Activated T-cell treated with anti-CD3 and anti-CD28 coated beads, Interleukin-2, amount 50 U/mL, for 48 hours (primary cell): ENCODE measurements at regions not wholly inside any gene's neighbourhood (a gene's known extent, or its start where the extent isn't known, plus 50 kb on each side); places are given as distances from the start of the nearest gene placed in this dataset.

Source experiments
- DNase-seq, 2 experiments: peaks; one replicate each; pipeline ENCODE4 v3.0.0-alpha.2; 2020

DNA sequence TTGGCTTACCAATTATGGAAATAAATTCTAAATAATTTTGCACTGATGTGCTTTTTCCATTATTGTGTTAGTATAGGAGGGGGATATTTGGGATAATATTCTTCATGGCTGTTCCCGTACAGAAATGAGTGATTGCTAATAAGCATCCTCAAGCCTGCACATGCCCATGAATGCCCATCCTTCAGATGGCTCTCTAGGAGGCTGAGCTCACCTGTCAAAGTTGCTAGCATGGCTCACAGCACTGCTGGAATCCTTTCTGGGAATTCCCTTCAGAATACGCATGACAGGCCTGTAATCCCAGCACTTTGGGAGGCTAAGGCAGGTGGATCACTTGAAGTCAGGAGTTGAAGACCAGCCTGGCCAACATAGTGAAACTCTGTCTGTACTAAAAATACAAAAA lies 124.1 kb downstream of the NXNL2 start:
- no peak for DNase-seq

DNA sequence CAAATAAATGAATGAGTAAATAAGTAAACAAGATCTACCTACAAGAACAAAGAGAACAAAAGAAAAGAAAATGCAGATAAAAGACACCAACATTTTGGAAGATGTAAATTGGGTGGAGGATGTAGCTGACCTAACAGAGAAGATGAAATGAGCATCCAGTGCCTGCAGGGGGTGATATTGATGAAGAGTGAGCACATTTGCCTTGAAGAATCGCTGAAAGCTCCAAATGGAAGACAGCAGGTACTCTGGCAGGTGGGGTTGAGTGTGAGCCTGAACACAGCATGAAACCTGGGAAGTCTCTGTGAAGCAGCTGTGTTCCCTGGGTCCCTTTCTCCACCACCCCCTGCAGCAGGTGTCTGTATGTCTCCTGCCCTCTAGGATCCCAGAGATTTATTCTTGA lies 125.6 kb downstream of the NXNL2 start:
- DNase-seq = no peak

- DNase-seq = no peak
Observed at GRCh38 chr9:88661759-88662158, 126.8 kb downstream of the NXNL2 start.

DNA sequence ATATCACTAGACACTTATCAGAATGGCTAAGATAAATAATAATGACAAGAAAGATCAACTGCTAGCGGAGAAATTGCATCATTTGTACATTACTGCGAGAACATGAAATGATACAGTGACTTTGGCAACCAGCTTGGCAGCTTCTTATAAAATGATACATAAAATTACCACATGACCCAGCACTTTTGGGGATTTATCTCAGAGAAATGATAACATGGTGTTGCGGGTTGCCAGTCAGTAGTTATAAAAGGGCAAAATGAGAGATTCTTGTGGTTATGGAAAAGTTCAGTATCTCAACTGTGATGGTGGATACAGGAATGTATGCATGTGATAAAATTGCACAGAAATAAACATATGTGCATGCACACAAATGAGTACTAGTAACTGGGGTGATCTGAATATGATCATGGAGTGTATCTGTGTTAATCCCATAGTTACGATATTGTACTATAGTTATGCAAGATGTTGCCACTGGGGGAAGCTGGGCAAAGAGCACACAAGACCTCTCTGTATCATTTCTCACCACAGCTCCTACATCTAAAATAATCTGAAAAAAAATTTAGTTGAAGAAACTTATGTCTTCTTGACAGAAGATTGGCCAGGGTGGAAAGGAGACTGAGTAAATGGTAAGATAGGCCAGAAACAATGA lies 128.9 kb downstream of the NXNL2 start:
- DNase-seq = no peak

GRCh38 chr9:88664773-88665172 lies 129.8 kb downstream of the NXNL2 start:
- no peak for DNase-seq

- no peak for DNase-seq
Observed at GRCh38 chr9:88672874-88673689, 138.1 kb downstream of the NXNL2 start.

DNA sequence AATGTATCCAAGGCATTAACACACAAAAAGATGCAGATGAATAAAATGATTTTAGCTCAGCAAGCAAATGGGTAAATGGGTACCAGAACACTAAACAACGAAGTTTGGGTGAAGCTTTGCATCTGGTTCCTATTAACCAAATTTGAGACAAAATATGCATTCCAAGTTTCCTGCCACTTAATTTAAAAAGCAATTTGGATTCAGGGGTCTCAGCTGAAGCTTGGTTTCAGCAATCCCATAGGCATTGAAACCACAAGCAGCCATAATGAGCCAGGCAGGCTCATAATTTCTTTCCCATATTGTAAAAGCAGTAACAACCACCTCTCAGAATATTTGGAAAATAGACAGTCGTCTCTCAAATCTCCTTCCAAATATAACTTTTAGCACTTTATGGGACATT lies 138.9 kb downstream of the NXNL2 start:
- DNase-seq = no peak

DNA sequence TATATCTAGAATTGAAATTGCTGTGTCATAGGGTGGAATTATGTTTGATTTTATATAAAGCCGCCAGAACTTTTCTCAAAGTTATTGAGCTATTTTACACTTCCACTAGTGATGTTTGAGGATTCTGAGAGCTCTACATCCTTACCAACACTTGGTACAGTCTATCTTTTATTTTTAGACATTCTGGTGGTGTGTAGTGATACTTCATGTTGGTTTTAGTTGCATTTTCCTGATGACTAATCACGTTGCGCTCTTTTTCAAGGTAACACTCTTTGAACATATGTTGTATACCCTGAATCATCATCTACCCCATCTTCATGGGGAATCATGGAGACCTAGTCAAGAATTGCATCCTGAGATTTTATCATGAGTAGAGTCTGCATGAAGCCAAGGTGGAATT lies 141.7 kb downstream of the NXNL2 start:
- DNase-seq = no peak

GRCh38 chr9:88678008-88678407 lies 143.0 kb downstream of the NXNL2 start:
- DNase-seq = no peak

- DNase-seq = no peak
Observed at GRCh38 chr9:88678431-88678830, 143.5 kb downstream of the NXNL2 start.

GRCh38 chr9:88680041-88680440 lies 145.1 kb downstream of the NXNL2 start:
- DNase-seq = no peak

- DNase-seq = no peak
Observed at GRCh38 chr9:88680505-88681160, 145.7 kb downstream of the NXNL2 start.

- DNase-seq = no peak
Observed at GRCh38 chr9:88681434-88681833, 146.5 kb downstream of the NXNL2 start.

GRCh38 chr9:88682431-88682831 lies 147.5 kb downstream of the NXNL2 start:
- no peak for DNase-seq

- no peak for DNase-seq
Observed at GRCh38 chr9:88684046-88684445, 149.1 kb downstream of the NXNL2 start.

GRCh38 chr9:88684845-88685244 lies 149.9 kb downstream of the NXNL2 start:
- DNase-seq = no peak

GRCh38 chr9:88685966-88686365 lies 151.0 kb downstream of the NXNL2 start:
- DNase-seq = no peak

DNA sequence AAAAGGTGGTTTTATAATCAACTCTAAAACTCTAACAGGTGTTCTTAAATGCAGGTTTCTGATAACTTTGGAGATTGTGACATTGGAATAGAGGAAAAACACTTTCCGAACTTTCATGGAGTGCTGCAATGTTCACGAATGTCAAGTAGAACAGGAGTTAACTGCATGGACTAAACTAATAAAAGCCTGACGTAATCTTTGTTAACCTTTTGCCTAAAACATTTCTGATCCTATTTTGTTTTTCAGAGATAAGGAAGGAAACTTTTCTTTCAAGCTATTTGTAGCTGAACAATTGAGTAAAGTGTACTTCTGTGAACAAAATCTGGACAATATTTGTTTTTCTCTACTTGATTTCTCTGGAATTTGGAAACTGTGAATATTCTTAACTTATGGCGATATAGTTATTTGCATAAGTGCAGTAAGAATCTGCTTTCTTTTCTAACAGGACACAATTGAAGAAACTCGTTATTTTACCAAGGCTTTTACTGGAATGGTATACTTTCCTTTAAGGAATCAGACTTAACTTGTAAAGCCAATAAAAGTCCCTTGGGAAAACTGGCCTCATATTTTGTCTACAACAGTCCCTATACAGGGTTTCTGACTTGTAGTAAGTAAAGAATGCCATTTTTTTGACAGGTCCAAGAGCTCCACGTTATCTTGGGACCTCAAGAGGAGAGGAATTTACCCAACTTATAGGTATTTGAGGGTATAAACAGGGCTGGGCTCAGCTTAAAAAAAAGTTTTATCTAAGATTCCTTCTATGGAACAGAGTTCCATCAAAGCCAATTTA lies 154.7 kb downstream of the NXNL2 start:
- no peak for DNase-seq

DNA sequence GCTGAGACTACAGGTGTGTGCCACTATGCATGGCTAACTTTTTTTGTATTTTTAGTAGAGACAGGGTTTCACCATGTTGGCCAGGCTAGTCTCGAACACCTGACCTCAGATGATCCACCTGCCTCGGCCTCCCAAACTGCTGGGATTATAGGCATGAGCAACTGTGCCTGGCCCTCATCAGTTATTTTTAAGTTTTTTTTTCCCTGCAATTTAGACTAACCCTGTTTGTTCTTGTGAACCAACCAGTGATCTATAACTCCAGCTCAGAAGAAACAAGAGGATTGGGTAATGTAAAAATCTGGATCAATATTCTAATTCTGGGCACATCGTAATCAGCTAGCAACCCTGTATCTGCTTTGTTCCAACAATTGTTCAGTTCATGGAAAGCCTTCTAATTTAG lies 155.7 kb downstream of the NXNL2 start:
- DNase-seq = no peak

GRCh38 chr9:88691091-88691490 lies 156.1 kb downstream of the NXNL2 start:
- DNase-seq = no peak

- no peak for DNase-seq
Observed at GRCh38 chr9:88691811-88692210, 156.8 kb downstream of the NXNL2 start.

- no peak for DNase-seq
Observed at GRCh38 chr9:88692827-88693226, 157.8 kb downstream of the NXNL2 start.

DNA sequence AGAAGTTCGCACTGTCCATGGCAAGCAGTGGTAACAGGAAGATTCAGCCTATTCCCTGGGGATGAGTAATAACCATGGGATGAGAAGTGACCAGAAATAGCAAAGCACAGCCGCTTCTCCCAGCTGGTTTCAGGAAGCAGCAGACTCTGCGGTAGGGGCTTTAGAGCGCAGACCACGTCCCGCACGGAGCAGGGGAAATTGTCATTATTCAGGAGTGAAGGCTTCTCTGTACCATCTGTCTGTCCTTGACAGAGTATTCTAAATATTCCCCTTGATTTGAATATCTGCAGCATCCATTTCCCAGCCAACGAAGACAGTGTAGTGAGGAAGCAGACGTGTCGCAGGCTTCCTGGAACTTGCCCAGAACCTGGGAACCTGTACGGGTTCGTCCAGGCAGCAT lies 159.6 kb downstream of the NXNL2 start:
- no peak for DNase-seq
